ENCODE measurements at regions not wholly inside any gene's neighbourhood (a gene's known extent, or its start where the extent isn't known, plus 50 kb on each side); places are given as distances from the start of the nearest gene placed in this dataset.

DNA sequence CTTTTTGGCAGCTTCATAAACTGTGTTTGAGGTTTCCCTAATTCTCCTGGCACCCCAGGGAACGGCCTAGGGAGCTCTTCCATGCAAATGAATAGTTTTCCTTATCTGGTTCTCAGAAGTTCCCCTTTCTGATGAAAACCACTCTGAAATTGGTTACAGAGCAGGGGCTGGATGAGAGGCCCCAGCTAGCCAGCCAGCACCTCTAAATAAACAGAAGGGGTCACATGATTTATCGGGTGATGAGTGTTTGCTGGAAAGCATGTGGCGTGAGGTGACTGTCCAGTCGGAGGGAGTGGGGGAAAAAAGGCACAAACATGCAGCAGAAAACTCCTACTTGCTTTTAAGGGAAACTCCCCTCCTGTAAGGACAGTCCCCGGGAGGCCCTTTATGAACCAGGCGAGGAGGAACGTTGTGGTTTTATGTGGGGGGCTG lies 261.2 kb upstream of the ANKRD55 start:
- no peaks in the 10 kb centered on the region for H3K36me3 ChIP-seq (ENCODE audit: control insufficient read depth, low read depth, low read length)
- no peak overlapping the region for H3K9ac ChIP-seq (ENCODE audit: low read length)

DNA sequence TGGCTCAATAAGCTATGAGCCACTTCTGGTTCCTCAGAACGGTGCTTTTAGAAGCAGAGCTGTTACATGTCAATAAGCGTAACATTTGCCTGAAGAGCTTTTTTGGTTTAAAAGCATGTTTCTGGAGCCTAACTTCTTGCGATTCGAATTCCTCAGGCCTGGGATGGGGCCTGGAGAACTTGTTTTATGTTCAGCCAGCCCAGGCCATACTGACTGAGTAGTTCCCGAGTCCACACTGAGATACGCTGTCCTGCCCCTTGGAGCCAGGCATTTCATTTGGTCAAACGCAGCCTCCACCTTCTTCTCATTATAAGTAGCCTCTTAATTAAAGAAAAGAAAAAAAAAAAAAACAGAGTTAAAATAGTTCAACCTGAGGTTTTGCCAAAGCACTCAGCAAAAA lies 260.6 kb upstream of the ANKRD55 start:
- Histone ChIP-seq H3K9ac (ENCODE audit: low read length) (no peak overlapping the region), H3K27me3 (ENCODE audit: control insufficient read depth, insufficient read depth, low read length) (no peaks in the 10 kb centered on the region), H3K27ac (ENCODE audit: low read length) (no peak overlapping the region), H3K4me3 (ENCODE audit: low read length) (no peak overlapping the region), H3K9me3 (ENCODE audit: control insufficient read depth, low read depth, low read length) (no peaks in the 10 kb centered on the region), H3K4me1 (ENCODE audit: control insufficient read depth, low read depth, low read length) (peaks cover 5% of the 10 kb centered on the region), H3K36me3 (ENCODE audit: control insufficient read depth, low read depth, low read length) (no peaks in the 10 kb centered on the region)

More for the DNA sequence above, 261.2 kb upstream of the ANKRD55 start:
- Histone ChIP-seq H3K9me3 (ENCODE audit: control insufficient read depth, low read depth, low read length) (no peaks in the 10 kb centered on the region), H3K4me3 (ENCODE audit: low read length) (no peak overlapping the region), H3K27me3 (ENCODE audit: control insufficient read depth, insufficient read depth, low read length) (no peaks in the 10 kb centered on the region), H3K27ac (ENCODE audit: low read length) (no peak overlapping the region), H3K4me1 (ENCODE audit: control insufficient read depth, low read depth, low read length) (peaks cover 5% of the 10 kb centered on the region)

DNA sequence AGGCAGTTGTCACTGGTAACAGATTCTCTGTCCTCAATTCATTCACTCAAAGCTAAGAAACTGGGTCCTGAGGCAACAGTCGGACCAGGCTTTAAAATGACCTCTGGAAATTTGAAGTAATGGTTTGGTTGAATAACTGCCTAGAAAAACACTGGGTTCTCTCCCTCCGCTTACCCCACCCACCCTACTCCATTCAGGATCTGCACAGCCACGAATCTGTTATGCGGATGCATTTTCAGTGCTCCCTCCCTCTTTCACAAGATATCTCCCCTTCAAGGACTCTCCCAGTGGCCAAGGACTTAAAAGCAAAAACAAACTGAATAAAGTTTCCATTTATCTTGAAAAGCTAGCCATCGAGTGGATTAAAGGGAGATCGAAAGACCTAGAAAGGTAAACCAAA lies 260.2 kb upstream of the ANKRD55 start:
- H3K4me1 ChIP-seq (ENCODE audit: control insufficient read depth, low read depth, low read length) = peaks cover 5% of the 10 kb centered on the region
- H3K9ac ChIP-seq (ENCODE audit: low read length) = no peak overlapping the region
- H3K27me3 ChIP-seq (ENCODE audit: control insufficient read depth, insufficient read depth, low read length) = no peaks in the 10 kb centered on the region
- no peak overlapping the region for H3K27ac ChIP-seq (ENCODE audit: low read length)
- peaks cover 2% of the 10 kb centered on the region for H3K9me3 ChIP-seq (ENCODE audit: control insufficient read depth, low read depth, low read length)
- H3K4me3 ChIP-seq (ENCODE audit: low read length) = no peak overlapping the region
- no peaks in the 10 kb centered on the region for H3K36me3 ChIP-seq (ENCODE audit: control insufficient read depth, low read depth, low read length)

DNA sequence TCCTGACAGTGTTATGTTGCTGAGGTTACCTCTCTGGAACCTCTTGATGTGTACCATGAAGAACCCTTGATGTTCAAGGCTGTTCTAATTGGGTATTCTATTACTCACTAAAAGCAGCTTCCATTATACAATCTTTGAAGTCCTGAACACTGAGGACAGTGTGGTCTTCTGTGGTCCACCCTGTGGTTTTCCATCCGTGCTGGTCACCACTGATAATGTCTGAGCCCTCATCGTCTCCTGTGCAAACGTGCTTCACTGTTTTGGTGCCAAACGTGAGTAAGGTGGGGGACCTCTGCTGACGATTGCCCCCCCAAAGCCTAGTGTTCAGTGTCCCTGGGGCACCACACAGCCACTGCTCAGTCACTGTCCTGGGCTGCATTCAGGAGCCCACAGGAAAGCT lies 259.7 kb upstream of the ANKRD55 start:
- Histone ChIP-seq H3K9me3 (ENCODE audit: control insufficient read depth, low read depth, low read length) (peaks cover 3% of the 10 kb centered on the region), H3K4me1 (ENCODE audit: control insufficient read depth, low read depth, low read length) (peaks cover 5% of the 10 kb centered on the region), H3K9ac (ENCODE audit: low read length) (no peak overlapping the region), H3K4me3 (ENCODE audit: low read length) (no peak overlapping the region), H3K27ac (ENCODE audit: low read length) (no peak overlapping the region), H3K36me3 (ENCODE audit: control insufficient read depth, low read depth, low read length) (no peaks in the 10 kb centered on the region), H3K27me3 (ENCODE audit: control insufficient read depth, insufficient read depth, low read length) (no peaks in the 10 kb centered on the region)

GRCh38 chr5:56490971-56491468 lies 257.9 kb upstream of the ANKRD55 start:
- H3K9me3 ChIP-seq (ENCODE audit: control insufficient read depth, low read depth, low read length) = peaks cover 3% of the 10 kb centered on the region
- no peak overlapping the region for H3K9ac ChIP-seq (ENCODE audit: low read length)
- H3K27ac ChIP-seq (ENCODE audit: low read length) = no peak overlapping the region

GRCh38 chr5:56489272-56489671 lies 256.1 kb upstream of the ANKRD55 start:
- H3K27me3 ChIP-seq (ENCODE audit: control insufficient read depth, insufficient read depth, low read length) = no peaks in the 10 kb centered on the region
- no peaks in the 10 kb centered on the region for H3K36me3 ChIP-seq (ENCODE audit: control insufficient read depth, low read depth, low read length)
- H3K9me3 ChIP-seq (ENCODE audit: control insufficient read depth, low read depth, low read length) = peaks cover 3% of the 10 kb centered on the region
- no peak overlapping the region for H3K27ac ChIP-seq (ENCODE audit: low read length)
- no peak overlapping the region for H3K4me3 ChIP-seq (ENCODE audit: low read length)
- H3K4me1 ChIP-seq (ENCODE audit: control insufficient read depth, low read depth, low read length) = peaks cover 2% of the 10 kb centered on the region
- H3K9ac ChIP-seq (ENCODE audit: low read length) = no peak overlapping the region

More at GRCh38 chr5:56490971-56491468, 257.9 kb upstream of the ANKRD55 start:
- no peaks in the 10 kb centered on the region for H3K36me3 ChIP-seq (ENCODE audit: control insufficient read depth, low read depth, low read length)
- no peaks in the 10 kb centered on the region for H3K27me3 ChIP-seq (ENCODE audit: control insufficient read depth, insufficient read depth, low read length)
- H3K4me1 ChIP-seq (ENCODE audit: control insufficient read depth, low read depth, low read length) = peaks cover 5% of the 10 kb centered on the region
- no peak overlapping the region for H3K4me3 ChIP-seq (ENCODE audit: low read length)

DNA sequence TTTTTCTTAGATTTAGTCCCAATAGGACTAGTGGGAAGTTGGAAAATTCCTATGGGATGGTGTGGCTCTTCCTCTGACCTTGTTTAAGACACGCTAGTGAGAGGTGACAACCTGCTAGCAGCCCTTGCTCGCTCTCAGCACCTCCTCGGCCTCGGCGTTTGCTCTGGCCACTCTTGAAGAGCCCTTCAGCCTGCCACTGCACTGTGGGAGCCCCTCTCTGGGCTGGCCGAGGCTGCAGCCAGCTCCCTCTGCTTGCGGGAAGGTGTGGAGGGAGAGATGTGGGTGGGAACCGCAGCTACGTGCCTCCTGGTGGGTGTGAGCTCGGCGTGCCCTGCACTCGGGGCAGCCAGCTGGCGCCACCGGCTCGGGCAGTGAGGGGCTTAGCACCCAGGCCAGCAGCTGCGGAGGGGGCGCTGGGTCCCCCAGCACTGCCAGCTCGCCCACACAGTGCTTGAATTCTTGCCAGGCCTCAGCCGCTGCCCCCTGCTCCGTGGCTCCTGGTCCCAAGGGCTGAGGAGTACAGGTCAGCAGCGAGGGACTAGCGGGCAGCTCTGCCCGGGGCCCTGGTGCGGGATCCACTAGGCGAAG lies 254.5 kb upstream of the ANKRD55 start:
- no peaks in the 10 kb centered on the region for H3K27me3 ChIP-seq (ENCODE audit: control insufficient read depth, insufficient read depth, low read length)
- H3K27ac ChIP-seq (ENCODE audit: low read length) = no peak overlapping the region
- no peaks in the 10 kb centered on the region for H3K4me1 ChIP-seq (ENCODE audit: control insufficient read depth, low read depth, low read length)

GRCh38 chr5:56482363-56482762 lies 249.2 kb upstream of the ANKRD55 start:
- Histone ChIP-seq H3K9ac (ENCODE audit: low read length) (no peak overlapping the region), H3K27me3 (ENCODE audit: control insufficient read depth, insufficient read depth, low read length) (peaks cover 35% of the 10 kb centered on the region), H3K9me3 (ENCODE audit: control insufficient read depth, low read depth, low read length) (no peaks in the 10 kb centered on the region), H3K27ac (ENCODE audit: low read length) (no peak overlapping the region), H3K4me3 (ENCODE audit: low read length) (no peak overlapping the region), H3K4me1 (ENCODE audit: control insufficient read depth, low read depth, low read length) (peaks cover 5% of the 10 kb centered on the region), H3K36me3 (ENCODE audit: control insufficient read depth, low read depth, low read length) (no peaks in the 10 kb centered on the region)

More for the DNA sequence above, 254.5 kb upstream of the ANKRD55 start:
- peaks cover 3% of the 10 kb centered on the region for H3K9me3 ChIP-seq (ENCODE audit: control insufficient read depth, low read depth, low read length)
- H3K4me3 ChIP-seq (ENCODE audit: low read length) = no peak overlapping the region
- no peaks in the 10 kb centered on the region for H3K36me3 ChIP-seq (ENCODE audit: control insufficient read depth, low read depth, low read length)
- H3K9ac ChIP-seq (ENCODE audit: low read length) = no peak overlapping the region

- Histone ChIP-seq H3K4me1 (ENCODE audit: control insufficient read depth, low read depth, low read length) (peaks cover 6% of the 10 kb centered on the region), H3K9ac (ENCODE audit: low read length) (peak overlapping the region; percentile 47), H3K9me3 (ENCODE audit: control insufficient read depth, low read depth, low read length) (no peaks in the 10 kb centered on the region), H3K27ac (ENCODE audit: low read length) (no peak overlapping the region), H3K36me3 (ENCODE audit: control insufficient read depth, low read depth, low read length) (no peaks in the 10 kb centered on the region), H3K4me3 (ENCODE audit: low read length) (peak overlapping the region; percentile 76), H3K27me3 (ENCODE audit: control insufficient read depth, insufficient read depth, low read length) (peaks cover 35% of the 10 kb centered on the region)
Measured at GRCh38 chr5:56481428-56482357, 248.6 kb upstream of the ANKRD55 start.

DNA sequence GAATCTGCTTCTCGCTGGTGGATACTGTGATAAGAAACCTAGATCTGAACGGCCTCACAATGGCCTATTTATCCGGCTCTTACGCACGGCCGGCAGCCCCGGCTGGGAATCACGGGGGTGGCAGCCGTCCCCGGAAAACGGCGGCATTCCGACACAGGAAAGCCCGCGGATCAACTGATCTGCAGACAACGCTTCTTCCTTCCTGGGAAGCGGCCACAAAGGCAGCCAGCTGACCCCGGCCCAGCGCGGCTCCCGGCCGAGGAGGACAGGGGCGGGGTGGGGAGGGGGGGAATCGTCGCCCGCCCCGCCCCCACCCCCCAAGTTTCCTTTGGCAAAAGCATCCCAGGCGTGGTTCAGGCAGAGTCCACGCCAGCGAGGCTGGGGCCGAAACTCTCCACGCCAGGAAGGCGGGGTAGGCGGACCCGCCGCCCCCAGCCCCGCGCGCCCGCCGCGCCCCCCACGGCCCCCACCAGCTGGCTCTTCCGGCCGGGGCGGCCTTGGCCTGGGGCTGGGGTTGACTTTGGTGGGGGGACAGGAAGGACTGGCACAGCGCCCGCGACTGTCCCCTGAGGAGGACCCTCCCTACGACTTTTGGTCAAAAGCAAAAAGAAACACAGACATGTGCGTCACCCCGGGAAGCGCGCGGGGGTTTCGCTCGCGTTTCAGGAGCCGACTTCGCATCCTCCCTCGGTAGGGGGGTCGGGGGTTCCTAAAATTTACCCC lies 247.7 kb upstream of the ANKRD55 start:
- H3K27me3 ChIP-seq (ENCODE audit: control insufficient read depth, insufficient read depth, low read length) = peaks cover 35% of the 10 kb centered on the region
- peaks cover 8% of the 10 kb centered on the region for H3K4me1 ChIP-seq (ENCODE audit: control insufficient read depth, low read depth, low read length)
- peak overlapping the region; percentile 53 for H3K9ac ChIP-seq (ENCODE audit: low read length)
- H3K36me3 ChIP-seq (ENCODE audit: control insufficient read depth, low read depth, low read length) = no peaks in the 10 kb centered on the region
- H3K4me3 ChIP-seq (ENCODE audit: low read length) = peak overlapping the region; percentile 76
- H3K9me3 ChIP-seq (ENCODE audit: control insufficient read depth, low read depth, low read length) = no peaks in the 10 kb centered on the region
- no peak overlapping the region for H3K27ac ChIP-seq (ENCODE audit: low read length)

DNA sequence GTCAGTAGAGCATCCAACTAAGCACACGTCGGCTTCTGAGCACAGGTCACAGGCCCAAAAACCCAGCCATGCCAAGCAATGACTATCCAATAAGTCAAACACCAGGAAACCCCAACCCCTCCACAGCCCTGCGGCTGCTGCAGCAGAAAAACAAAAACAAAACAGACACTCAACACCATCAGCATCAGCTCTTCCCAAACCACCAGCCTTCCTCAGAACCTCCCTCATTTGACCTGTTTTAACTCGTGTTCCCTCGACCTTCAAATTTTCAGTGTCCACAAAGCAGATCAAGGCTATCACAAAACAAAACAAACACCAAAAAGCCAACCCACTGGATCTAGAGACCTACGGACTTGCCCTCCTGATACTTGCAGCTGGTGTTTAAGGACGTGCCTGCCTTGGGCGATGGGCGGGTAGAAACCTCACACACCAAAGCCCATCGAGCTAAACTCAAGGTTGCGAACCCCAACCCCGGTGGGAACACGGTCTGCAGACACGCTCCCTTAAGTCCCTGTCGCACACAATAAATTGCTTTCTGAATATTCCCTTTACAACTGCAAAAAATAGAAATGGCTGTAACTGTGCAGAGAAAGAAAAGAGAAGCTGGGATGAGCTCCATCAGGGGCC lies 247.1 kb upstream of the ANKRD55 start:
- Histone ChIP-seq H3K9me3 (ENCODE audit: control insufficient read depth, low read depth, low read length) (no peaks in the 10 kb centered on the region), H3K27ac (ENCODE audit: low read length) (no peak overlapping the region), H3K9ac (ENCODE audit: low read length) (peak overlapping the region; percentile 53), H3K4me3 (ENCODE audit: low read length) (peak overlapping the region; percentile 76), H3K4me1 (ENCODE audit: control insufficient read depth, low read depth, low read length) (peaks cover 8% of the 10 kb centered on the region), H3K27me3 (ENCODE audit: control insufficient read depth, insufficient read depth, low read length) (peaks cover 35% of the 10 kb centered on the region), H3K36me3 (ENCODE audit: control insufficient read depth, low read depth, low read length) (no peaks in the 10 kb centered on the region)

Data from iPS-18a (cell line).